IMR-90 (cell line): ENCODE measurements at regions not wholly inside any gene's neighbourhood (a gene's known extent, or its start where the extent isn't known, plus 50 kb on each side); places are given as distances from the start of the nearest gene placed in this dataset.

Experiments used
- ATAC-seq: fragments of 200-7000 bp; cut with Tn5 transposase; 2 replicates; pipeline ENCODE4 v1.9.1; 2020; ENCODE audit warnings: low read depth, mild to moderate bottlenecking, moderate library complexity
- BruUV-seq: library from RNA; stranded (reverse); fragments of 400-500 nt; replicated peaks from 2 replicates; lab custom pipeline; 2021; lab: Mats Ljungman, UMichigan
- CTCF ChIA-PET: fragments of 300-600 bp; formaldehyde crosslinking; extraction: SDS; loops from one replicate; lab custom pipeline; 2021; ENCODE audit warnings: antibody characterized with exemption; lab: Yijun Ruan, JAX
- POLR2A ChIA-PET: fragments of 300-600 bp; sonication (Branson Sonifier 250); formaldehyde crosslinking; loops from one replicate; lab custom pipeline; 2022; ENCODE audit warnings: antibody characterized with exemption; ENCODE audit not compliant: unreplicated experiment; lab: Charles Lee
- DNase-seq: peaks from one replicate; pipeline ENCODE4 v3.0.0; 2013
- H2AFZ ChIP-seq: replicated peaks from 2 replicates; pipeline ENCODE3; 2013; ENCODE audit warnings: low read length, mild to moderate bottlenecking; ENCODE audit not compliant: poor library complexity
- H2AK5ac ChIP-seq: 2 replicates; pipeline ENCODE4 v1.6.1; 2013; ENCODE audit warnings: low read depth, low read length, inconsistent platforms
- H2AK9ac ChIP-seq: replicated peaks from 2 replicates; pipeline ENCODE3; 2013; ENCODE audit warnings: mild to moderate bottlenecking, low read depth, low read length, moderate library complexity; ENCODE audit not compliant: poor library complexity
- H2BK120ac ChIP-seq: 2 replicates; pipeline ENCODE4 v1.6.1; 2013; ENCODE audit warnings: low read depth, low read length, inconsistent platforms
- H2BK15ac ChIP-seq: 3 replicates; pipeline ENCODE4 v1.6.1; 2013; ENCODE audit warnings: low read depth, low read length, inconsistent platforms
- H2BK20ac ChIP-seq: 2 replicates; pipeline ENCODE4 v1.6.1; 2013; ENCODE audit warnings: low read depth, mild to moderate bottlenecking, inconsistent platforms, low read length, moderate library complexity
- H2BK5ac ChIP-seq: 2 replicates; pipeline ENCODE4 v1.6.1; 2013; ENCODE audit warnings: mild to moderate bottlenecking, low read depth, low read length, inconsistent platforms; ENCODE audit not compliant: poor library complexity, severe bottlenecking
- H3K14ac ChIP-seq: replicated peaks from 2 replicates; pipeline ENCODE4 v1.6.1; 2013; ENCODE audit warnings: low read depth, low read length, inconsistent platforms
- H3K18ac ChIP-seq: 2 replicates; pipeline ENCODE4 v1.6.1; 2013; ENCODE audit warnings: low read depth, low read length, control low read depth
- H3K23ac ChIP-seq: 2 replicates; pipeline ENCODE4 v1.6.1; 2013; ENCODE audit warnings: low read depth, low read length, inconsistent platforms
- H3K27ac ChIP-seq: 2 replicates; pipeline ENCODE4 v1.5.1; 2013; ENCODE audit warnings: mild to moderate bottlenecking, control low read depth, low read length; ENCODE audit not compliant: insufficient read depth
- H3K27me3 ChIP-seq: 2 replicates; pipeline ENCODE4 v1.6.1; 2013; ENCODE audit warnings: low read length; ENCODE audit not compliant: control insufficient read depth, insufficient read depth
- H3K36me3 ChIP-seq: 2 replicates; pipeline ENCODE4 v1.6.1; 2013; ENCODE audit warnings: low read length, mixed read lengths; ENCODE audit not compliant: control insufficient read depth, insufficient read depth
- H3K4ac ChIP-seq: 2 replicates; pipeline ENCODE4 v1.6.1; 2013; ENCODE audit warnings: low read depth, low read length, inconsistent platforms
- H3K4me1 ChIP-seq: 2 replicates; pipeline ENCODE4 v1.6.1; 2013; ENCODE audit warnings: low read length, mixed read lengths; ENCODE audit not compliant: control insufficient read depth, insufficient read depth
- H3K4me2 ChIP-seq: 2 replicates; pipeline ENCODE4 v1.6.1; 2013; ENCODE audit warnings: low read depth, mild to moderate bottlenecking, control low read depth, low read length, moderate library complexity
- H3K4me3 ChIP-seq: 2 replicates; pipeline ENCODE4 v1.5.1; 2013; ENCODE audit warnings: low read depth, mild to moderate bottlenecking, control low read depth, low read length, moderate library complexity; ENCODE audit not compliant: insufficient read depth
- H3K56ac ChIP-seq: 2 replicates; pipeline ENCODE4 v1.6.1; 2013; ENCODE audit warnings: low read length, inconsistent platforms; ENCODE audit not compliant: insufficient read depth; ENCODE audit errors: extremely low read depth
- H3K79me1 ChIP-seq, 2 experiments: 2 replicates each; pipeline ENCODE4 v1.6.1; 2013; ENCODE audit warnings: low read length in 2 of 2, inconsistent platforms in 1 of 2, low read depth in 1 of 2
- H3K9ac ChIP-seq: 2 replicates; pipeline ENCODE4 v1.6.1; 2013; ENCODE audit warnings: low read depth, low read length, control low read depth
- H3K9me1 ChIP-seq: 2 replicates; pipeline ENCODE4 v1.6.1; 2013; ENCODE audit warnings: low read length, inconsistent platforms; ENCODE audit not compliant: insufficient read depth
- H3K9me3 ChIP-seq: 2 replicates; pipeline ENCODE4 v1.6.1; 2013; ENCODE audit warnings: low read length; ENCODE audit not compliant: control insufficient read depth, insufficient read depth
- H4K20me1 ChIP-seq: 2 replicates; pipeline ENCODE4 v1.6.1; 2013; ENCODE audit warnings: low read length, inconsistent platforms; ENCODE audit not compliant: insufficient read depth
- H4K5ac ChIP-seq: 2 replicates; pipeline ENCODE4 v1.6.1; 2013; ENCODE audit warnings: mild to moderate bottlenecking, low read depth, low read length, control low read depth
- H4K8ac ChIP-seq, 2 experiments: 2 replicates each; pipeline ENCODE4 v1.6.1; 2013; ENCODE audit warnings: low read depth in 2 of 2, low read length in 2 of 2, control low read depth in 1 of 2, inconsistent platforms in 1 of 2
- H4K91ac ChIP-seq: 2 replicates; pipeline ENCODE4 v1.6.1; 2013; ENCODE audit warnings: low read depth, low read length, inconsistent platforms; ENCODE audit not compliant: insufficient read depth
- MAFK ChIP-seq: IDR thresholded peaks from 2 replicates; pipeline ENCODE4 v1.6.1; 2012; ENCODE audit warnings: low read depth, low read length, improper control_type of control experiment
- USF2 ChIP-seq: fragments of 150-350 bp; IDR thresholded peaks from 2 replicates; pipeline ENCODE4 v1.6.1; 2017; ENCODE audit warnings: mild to moderate bottlenecking, antibody characterized with exemption, low read length, low read depth
- WGBS, 2 experiments: methylation state at CpG; one replicate each; pipeline versions ENCODE4 v1.1.5 to v1.1.7; 2013; ENCODE audit warnings: missing lambda C conversion rate in 2 of 2; ENCODE audit not compliant: insufficient read length in 1 of 2; ENCODE audit errors: extremely low coverage in 2 of 2; 5-methylcytosine and 5-hydroxymethylcytosine counted together
- dilution Hi-C: fragments of 300-500 bp; cut with HindIII; formaldehyde crosslinking; loops from one replicate; pipeline ENCODE4 v1.14.3; 2018; ENCODE audit warnings: low sequenced_read_pairs; ENCODE audit not compliant: unreplicated experiment
- in situ Hi-C: fragments of 300-500 bp; cut with MboI; formaldehyde crosslinking; loops from 3 replicates; pipeline ENCODE4 v1.14.3; 2019; ENCODE audit warnings: low sequenced_read_pairs, inconsistent platforms, mixed read lengths
- intact Hi-C: fragments of 100-400 bp; cut with micrococcal nuclease; formaldehyde crosslinking; loops from 2 replicates; pipeline ENCODE4 v1.10.0; 2022

GRCh38 chr11:44505581-44506054 lies 59.8 kb upstream of the CD82 start:
- Histone ChIP-seq H3K9me1 (no peaks in the 10 kb centered on the region), H3K36me3 (no peaks in the 10 kb centered on the region), H2AK5ac (no peak overlapping the region), H2AFZ (no peak overlapping the region), H2BK20ac (no peak overlapping the region), H2BK5ac (no peak overlapping the region), H3K4me1 (no peaks in the 10 kb centered on the region), H3K9me3 (peaks cover 7% of the 10 kb centered on the region; the same call in 1 of the 2 replicates), H2AK9ac (no peak overlapping the region), H3K4ac (no peak overlapping the region), H3K4me2 (no peak overlapping the region), H2BK15ac (no peak overlapping the region), H4K20me1 (no peaks in the 10 kb centered on the region), H4K8ac (no peak overlapping the region), H3K14ac (no peak overlapping the region), H4K5ac (no peak overlapping the region), H4K91ac (no peak overlapping the region), H3K27me3 (peaks cover 16% of the 10 kb centered on the region), H3K9ac (no peak overlapping the region), H3K18ac (no peak overlapping the region), H2BK120ac (no peak overlapping the region), H3K23ac (no peak overlapping the region), H3K79me1 (no peaks in the 10 kb centered on the region), H3K27ac (no peak overlapping the region), H3K4me3 (no peak overlapping the region), H3K56ac (no peak overlapping the region)
- DNase-seq (peak; percentile 61), ATAC-seq (peak; percentile 68)
- TF ChIP-seq MAFK = peak; percentile 20; the same call in 1 of the 2 replicates
- TF ChIP-seq USF2 = no peak
- dilution Hi-C loops = no loop called here
- intact Hi-C loops = no loop called here
- no TSS peak for BruUV-seq
- WGBS, 2 experiments = no CpG with 5 or more reads among the region's 5 CpGs
- in situ Hi-C loops = no loop called here
- ChIA-PET CTCF (no interaction called here), POLR2A (no interaction called here)
